Daoy (cell line): ENCODE measurements at regions not wholly inside any gene's neighbourhood (a gene's known extent, or its start where the extent isn't known, plus 50 kb on each side); places are given as distances from the start of the nearest gene placed in this dataset.
A peak's percentile ranks its signal among the peaks of the same experiment; 100 is the strongest.

Source experiments
- DNase-seq: peaks from one replicate; pipeline ENCODE4 v3.0.0-alpha.2; 2015; ENCODE audit warnings: low read depth

GRCh38 chr17:14901376-14901775, 363.8 kb downstream of the PMP22 start:
- DNase-seq = no peak

DNA sequence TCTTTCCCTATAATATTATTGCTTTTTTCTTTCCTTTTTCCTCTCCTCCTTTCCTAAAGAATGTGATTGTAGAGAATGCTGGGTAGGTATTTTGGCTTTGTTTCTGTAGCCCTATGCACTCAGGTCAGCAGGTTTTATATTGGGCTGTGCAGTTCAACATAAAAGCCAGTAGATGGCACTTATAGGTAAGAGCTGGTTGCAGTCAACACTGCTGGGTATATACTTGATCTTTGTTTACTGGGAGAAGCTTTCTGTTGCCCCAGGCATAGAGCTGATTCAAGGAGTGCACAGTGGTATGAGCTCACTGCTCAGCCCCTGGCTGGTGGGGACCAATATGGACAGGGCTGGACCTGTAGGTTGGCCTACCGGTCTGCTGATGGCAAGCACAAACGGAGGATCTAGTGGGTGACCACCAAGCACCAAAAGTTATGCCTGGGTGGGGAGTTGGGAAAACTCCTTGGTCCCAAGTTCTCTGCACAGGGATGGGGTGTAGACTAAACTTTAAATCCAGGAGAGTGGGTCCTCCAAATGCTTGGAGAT, 378.9 kb downstream of the PMP22 start:
- DNase-seq = peak; percentile 8

- no peak for DNase-seq
These were observed 383.0 kb downstream of the PMP22 start for GRCh38 chr17:14882131-14882530.

- no peak for DNase-seq
These were observed 389.3 kb downstream of the PMP22 start for GRCh38 chr17:14875557-14876412.

GRCh38 chr17:14873996-14874395, 391.1 kb downstream of the PMP22 start:
- no peak for DNase-seq

DNA sequence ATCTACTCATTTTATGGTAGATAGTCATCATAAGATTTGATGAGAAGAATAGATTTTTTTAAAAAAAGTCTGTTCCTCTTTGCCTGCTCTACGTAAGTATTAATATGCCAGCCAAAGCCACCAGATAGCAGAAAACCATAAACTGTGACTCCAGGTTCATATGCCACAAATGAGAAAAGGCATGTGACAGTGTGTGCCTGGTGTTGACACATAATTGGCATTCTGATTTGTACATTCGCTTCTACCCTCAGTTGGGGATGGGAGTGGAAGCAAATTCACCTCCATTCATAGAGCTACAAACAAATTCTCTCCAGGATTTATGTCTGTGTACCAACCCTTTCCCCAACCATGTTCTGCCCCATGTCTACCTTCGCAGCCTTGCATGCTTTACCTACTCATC, 391.6 kb downstream of the PMP22 start:
- no peak for DNase-seq

GRCh38 chr17:14871921-14872320, 393.2 kb downstream of the PMP22 start:
- no peak for DNase-seq

GRCh38 chr17:14866266-14866665, 398.9 kb downstream of the PMP22 start:
- peak; percentile 15 for DNase-seq

- DNase-seq = no peak
These were observed 401.0 kb downstream of the PMP22 start for GRCh38 chr17:14864127-14864526.

GRCh38 chr17:14859542-14859941, 405.6 kb downstream of the PMP22 start:
- no peak for DNase-seq

- DNase-seq = no peak
These were observed 408.9 kb downstream of the PMP22 start for GRCh38 chr17:14856176-14856575.

DNA sequence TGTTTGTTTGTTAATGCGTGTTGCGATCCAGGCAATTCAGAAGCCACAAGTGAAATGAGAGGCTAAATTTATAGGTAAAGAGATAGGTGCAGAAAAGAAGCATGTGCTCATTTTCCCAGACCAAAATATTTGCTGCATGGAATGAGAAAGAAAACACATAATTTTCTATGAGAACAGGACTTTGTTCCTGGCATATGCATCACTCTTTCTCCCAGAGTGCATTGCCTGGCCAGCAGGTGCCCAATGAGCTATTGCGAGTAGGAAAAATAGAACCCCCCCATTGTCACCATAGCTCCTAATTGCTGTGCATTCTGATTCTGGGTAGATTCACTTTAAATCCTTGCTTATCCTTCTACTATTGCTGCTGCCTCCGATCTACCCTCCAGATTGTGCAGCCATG, 410.4 kb downstream of the PMP22 start:
- no peak for DNase-seq

GRCh38 chr17:14845591-14846281, 419.4 kb downstream of the PMP22 start:
- DNase-seq = no peak

- DNase-seq = no peak
These were observed 421.9 kb downstream of the PMP22 start for GRCh38 chr17:14843086-14843795.

DNA sequence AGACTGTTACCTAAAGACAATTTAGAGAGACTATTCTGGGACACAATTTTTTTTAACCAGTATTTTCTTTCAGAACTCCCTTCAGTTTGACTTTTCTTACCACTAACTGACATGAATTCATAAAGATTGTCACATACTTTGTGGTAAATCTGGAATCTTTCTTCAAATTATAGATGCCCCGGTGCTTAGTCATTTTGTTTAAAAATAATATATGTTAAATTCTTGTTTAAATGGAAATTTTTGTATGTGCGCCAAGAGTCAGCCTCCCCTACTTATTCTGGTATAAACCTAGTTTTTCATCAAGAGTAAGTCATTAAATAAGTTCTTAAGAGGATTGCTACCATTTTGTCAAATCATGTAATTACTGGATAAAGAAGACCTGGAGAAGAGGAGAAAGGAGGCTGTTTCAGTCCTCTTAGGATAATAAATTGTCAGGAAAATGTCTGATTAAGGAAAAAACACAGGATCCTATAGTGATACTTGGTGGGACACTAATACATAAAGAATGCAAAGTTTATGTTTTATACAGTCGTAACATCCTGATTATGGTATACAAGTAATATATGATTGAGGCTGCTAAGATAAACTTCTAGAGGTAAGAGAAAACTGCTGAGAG, 424.4 kb downstream of the PMP22 start:
- DNase-seq = no peak

DNA sequence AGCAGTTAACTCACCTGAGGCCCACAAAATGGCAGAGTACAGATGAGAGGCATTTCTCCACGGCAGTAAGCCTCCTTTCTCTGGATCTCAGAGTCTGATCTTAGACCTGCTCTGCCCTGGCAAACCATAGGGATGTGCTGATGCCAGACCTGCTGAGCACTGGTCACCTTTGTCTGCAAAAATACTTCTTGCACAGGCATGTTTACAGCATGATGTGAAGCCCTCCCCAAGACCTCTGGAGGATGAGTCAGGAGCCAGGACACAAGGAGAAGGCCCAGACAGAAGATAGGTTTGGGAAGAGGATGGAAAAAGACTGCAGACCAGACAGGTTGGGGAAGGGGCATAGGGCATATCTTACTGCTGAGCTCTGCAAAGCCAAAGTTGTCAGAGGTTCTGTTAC, 426.6 kb downstream of the PMP22 start:
- DNase-seq = no peak

- peak; percentile 54 for DNase-seq
These were observed 431.8 kb downstream of the PMP22 start for GRCh38 chr17:14833201-14833785.

- DNase-seq = no peak
These were observed 433.6 kb downstream of the PMP22 start for GRCh38 chr17:14831491-14831890.

DNA sequence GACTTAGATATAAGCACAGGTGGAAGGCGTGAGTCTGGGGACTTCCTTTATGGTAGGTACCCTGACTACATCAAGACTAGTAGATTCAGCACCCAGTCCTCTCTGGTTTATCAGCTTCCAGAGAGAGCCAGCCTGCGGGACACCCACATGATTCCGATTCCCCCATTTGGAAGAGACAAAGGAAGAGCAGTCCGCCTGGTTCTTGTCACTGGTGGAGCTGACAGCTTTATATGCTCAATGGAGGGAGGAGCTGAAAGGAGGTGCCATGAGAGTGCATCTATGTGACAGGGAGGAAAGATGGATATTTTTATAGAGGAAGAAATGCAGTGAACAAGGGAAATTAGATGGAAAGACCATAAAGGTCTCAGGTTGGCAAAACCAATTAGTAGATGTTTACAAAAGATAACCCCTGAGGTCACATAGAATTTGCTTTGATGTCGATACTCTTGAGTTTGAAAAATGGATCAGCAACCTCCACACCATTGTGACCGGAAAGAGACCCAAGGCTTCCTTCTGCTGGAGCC, 437.7 kb downstream of the PMP22 start:
- DNase-seq = no peak

- no peak for DNase-seq
These were observed 438.8 kb downstream of the PMP22 start for GRCh38 chr17:14826358-14826757.

- DNase-seq = no peak
These were observed 446.7 kb downstream of the PMP22 start for GRCh38 chr17:14818469-14818868.
